ENCODE measurements at regions not wholly inside any gene's neighbourhood (a gene's known extent, or its start where the extent isn't known, plus 50 kb on each side); places are given as distances from the start of the nearest gene placed in this dataset.

DNA sequence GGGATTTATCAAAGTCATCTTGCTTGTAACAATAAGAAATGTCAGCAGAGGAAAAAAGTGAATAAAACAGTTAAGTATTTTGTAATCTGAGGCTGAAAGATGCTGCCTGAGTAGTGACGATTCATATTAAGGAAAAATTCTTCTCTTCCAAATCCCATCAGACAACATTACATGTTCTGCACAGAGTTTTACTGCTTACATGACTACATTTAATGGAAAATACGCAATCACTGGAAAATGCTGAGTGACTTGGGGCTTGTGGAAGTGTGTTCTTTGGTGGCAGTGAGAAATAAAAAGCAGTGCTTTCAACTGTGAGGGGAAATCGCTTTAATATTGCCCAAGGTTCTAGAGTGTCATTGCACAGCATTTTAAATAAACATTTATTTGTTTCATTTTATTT, 1025.2 kb upstream of the GOT2 start:
- Histone ChIP-seq H3K9ac (ENCODE audit: low read length) (no peak overlapping the region), H3K27me3 (ENCODE audit: control insufficient read depth, insufficient read depth, low read length) (no peaks in the 10 kb centered on the region), H3K27ac (ENCODE audit: low read length) (no peak overlapping the region), H3K4me1 (ENCODE audit: control insufficient read depth, low read depth, low read length) (no peaks in the 10 kb centered on the region), H3K4me3 (ENCODE audit: low read length) (no peak overlapping the region), H3K9me3 (ENCODE audit: control insufficient read depth, low read depth, low read length) (no peaks in the 10 kb centered on the region), H3K36me3 (ENCODE audit: control insufficient read depth, low read depth, low read length) (no peaks in the 10 kb centered on the region)

DNA sequence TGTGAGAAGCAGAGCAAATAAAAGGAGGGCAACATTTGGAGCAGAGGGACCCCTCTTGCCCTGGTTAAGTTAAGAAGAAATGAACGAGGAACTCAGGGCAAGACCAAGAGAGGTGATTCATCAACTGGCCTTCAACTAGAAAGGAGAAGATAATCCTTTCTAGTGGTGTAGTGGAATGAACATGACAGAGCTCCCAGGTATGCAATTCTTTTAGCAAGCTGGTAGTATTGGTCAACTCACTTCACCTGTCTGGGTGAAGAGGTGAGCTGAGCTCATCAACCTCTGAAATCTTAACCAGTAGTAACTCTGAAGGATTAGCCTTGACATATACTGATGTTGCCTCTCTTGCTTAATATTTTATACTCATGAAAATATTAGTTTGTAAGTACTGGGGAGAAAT, 1024.7 kb upstream of the GOT2 start:
- Histone ChIP-seq H3K4me1 (ENCODE audit: control insufficient read depth, low read depth, low read length) (no peaks in the 10 kb centered on the region), H3K9ac (ENCODE audit: low read length) (no peak overlapping the region), H3K4me3 (ENCODE audit: low read length) (no peak overlapping the region), H3K9me3 (ENCODE audit: control insufficient read depth, low read depth, low read length) (no peaks in the 10 kb centered on the region), H3K27me3 (ENCODE audit: control insufficient read depth, insufficient read depth, low read length) (no peaks in the 10 kb centered on the region), H3K36me3 (ENCODE audit: control insufficient read depth, low read depth, low read length) (no peaks in the 10 kb centered on the region), H3K27ac (ENCODE audit: low read length) (no peak overlapping the region)

DNA sequence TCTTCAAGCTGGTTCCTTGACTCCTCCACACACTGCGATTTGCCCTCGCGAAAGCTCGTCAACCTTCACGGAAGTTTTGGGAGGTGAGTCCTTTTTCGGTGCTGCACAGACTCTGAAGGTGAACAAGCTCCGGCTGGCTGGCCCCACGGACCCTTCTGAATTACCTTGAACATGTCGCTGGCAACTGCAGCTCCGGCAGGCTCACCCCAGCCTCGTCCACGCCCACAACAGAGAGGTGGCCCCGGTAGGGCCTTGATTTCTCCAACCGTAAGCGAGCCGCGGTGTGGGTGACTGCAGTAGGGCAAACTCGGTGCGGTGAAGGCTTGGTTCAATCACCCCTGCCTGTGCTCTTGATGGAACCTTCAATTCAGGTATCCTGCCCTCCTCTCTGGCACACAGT, 1020.7 kb upstream of the GOT2 start:
- H3K9me3 ChIP-seq (ENCODE audit: control insufficient read depth, low read depth, low read length) = no peaks in the 10 kb centered on the region
- H3K9ac ChIP-seq (ENCODE audit: low read length) = no peak overlapping the region
- no peaks in the 10 kb centered on the region for H3K4me1 ChIP-seq (ENCODE audit: control insufficient read depth, low read depth, low read length)
- H3K4me3 ChIP-seq (ENCODE audit: low read length) = no peak overlapping the region
- H3K27ac ChIP-seq (ENCODE audit: low read length) = no peak overlapping the region
- H3K27me3 ChIP-seq (ENCODE audit: control insufficient read depth, insufficient read depth, low read length) = no peaks in the 10 kb centered on the region
- no peaks in the 10 kb centered on the region for H3K36me3 ChIP-seq (ENCODE audit: control insufficient read depth, low read depth, low read length)

DNA sequence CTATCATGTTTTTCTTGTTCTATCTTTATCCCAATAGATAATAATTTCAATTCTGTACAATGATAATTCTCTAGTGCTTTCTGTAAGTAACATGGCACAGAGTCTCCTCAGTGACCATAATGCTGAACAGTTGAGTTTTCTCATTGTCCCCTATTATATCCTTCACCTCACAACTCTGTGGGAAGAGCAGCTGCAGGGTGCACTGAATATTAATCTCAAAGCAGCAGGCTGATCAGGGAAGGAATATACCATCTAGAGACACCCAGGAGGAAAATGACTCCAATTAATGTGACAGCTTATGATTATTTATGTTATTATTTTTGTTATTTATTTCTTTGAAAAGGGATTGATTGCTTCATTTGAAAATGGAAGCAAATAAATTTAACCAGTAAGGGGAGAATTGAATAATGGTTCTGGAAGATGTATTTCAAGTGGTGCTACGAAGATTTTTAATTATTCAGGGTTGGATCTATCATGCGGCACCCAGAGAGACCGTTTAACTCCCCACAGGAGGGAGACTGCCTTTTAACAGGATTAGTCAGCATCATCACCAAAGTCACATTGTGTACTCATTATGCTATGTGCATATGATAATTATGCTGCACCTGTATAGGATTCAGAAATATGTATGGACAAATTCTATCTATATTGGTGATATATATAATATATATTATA, 1015.7 kb upstream of the GOT2 start:
- no peaks in the 10 kb centered on the region for H3K27me3 ChIP-seq (ENCODE audit: control insufficient read depth, insufficient read depth, low read length)
- no peaks in the 10 kb centered on the region for H3K9me3 ChIP-seq (ENCODE audit: control insufficient read depth, low read depth, low read length)
- no peak overlapping the region for H3K4me3 ChIP-seq (ENCODE audit: low read length)
- no peak overlapping the region for H3K27ac ChIP-seq (ENCODE audit: low read length)
- no peaks in the 10 kb centered on the region for H3K4me1 ChIP-seq (ENCODE audit: control insufficient read depth, low read depth, low read length)
- H3K9ac ChIP-seq (ENCODE audit: low read length) = no peak overlapping the region
- H3K36me3 ChIP-seq (ENCODE audit: control insufficient read depth, low read depth, low read length) = no peaks in the 10 kb centered on the region

DNA sequence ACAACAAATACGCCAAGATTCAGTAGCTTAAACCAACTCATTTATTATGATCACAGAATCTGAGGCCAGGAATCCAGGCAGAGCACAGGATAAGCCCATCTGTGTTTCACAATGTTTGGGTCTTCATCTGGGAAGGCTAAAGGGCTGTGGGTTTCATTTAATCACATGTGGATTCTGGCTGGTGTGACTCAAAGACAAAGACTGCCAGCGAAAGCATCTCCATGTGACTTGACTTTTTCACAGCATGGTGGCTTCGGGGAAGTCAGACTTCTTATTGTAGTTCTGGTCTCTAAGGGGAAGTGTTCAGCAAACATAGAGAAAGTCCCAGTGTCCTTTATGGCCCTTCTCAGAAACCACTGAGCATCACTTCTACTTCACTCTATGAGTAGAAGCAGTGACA, 1014.4 kb upstream of the GOT2 start:
- Histone ChIP-seq H3K4me3 (ENCODE audit: low read length) (no peak overlapping the region), H3K9me3 (ENCODE audit: control insufficient read depth, low read depth, low read length) (no peaks in the 10 kb centered on the region), H3K36me3 (ENCODE audit: control insufficient read depth, low read depth, low read length) (no peaks in the 10 kb centered on the region), H3K27me3 (ENCODE audit: control insufficient read depth, insufficient read depth, low read length) (no peaks in the 10 kb centered on the region), H3K4me1 (ENCODE audit: control insufficient read depth, low read depth, low read length) (no peaks in the 10 kb centered on the region), H3K9ac (ENCODE audit: low read length) (no peak overlapping the region), H3K27ac (ENCODE audit: low read length) (no peak overlapping the region)

DNA sequence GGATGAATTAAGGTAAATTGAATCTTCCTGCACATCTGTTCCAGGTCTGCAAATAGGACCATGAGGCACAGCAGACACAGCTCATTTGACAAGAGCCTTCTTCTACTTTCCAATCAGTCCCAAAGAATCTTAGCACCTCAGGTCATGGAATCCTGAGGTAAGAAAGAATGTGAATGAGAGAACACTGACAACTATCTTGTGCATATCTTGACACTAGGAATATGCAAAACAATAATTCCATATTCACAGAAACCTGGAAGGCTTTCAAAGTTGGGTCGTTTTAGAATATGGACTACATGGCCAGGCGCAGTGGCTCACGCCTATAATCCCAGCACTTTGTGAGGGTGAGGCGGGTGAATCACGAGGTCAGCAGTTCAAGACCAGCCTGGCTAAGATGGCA, 1009.4 kb upstream of the GOT2 start:
- Histone ChIP-seq H3K36me3 (ENCODE audit: control insufficient read depth, low read depth, low read length) (no peaks in the 10 kb centered on the region), H3K4me1 (ENCODE audit: control insufficient read depth, low read depth, low read length) (no peaks in the 10 kb centered on the region), H3K4me3 (ENCODE audit: low read length) (no peak overlapping the region), H3K9me3 (ENCODE audit: control insufficient read depth, low read depth, low read length) (no peaks in the 10 kb centered on the region), H3K27me3 (ENCODE audit: control insufficient read depth, insufficient read depth, low read length) (no peaks in the 10 kb centered on the region), H3K27ac (ENCODE audit: low read length) (no peak overlapping the region), H3K9ac (ENCODE audit: low read length) (no peak overlapping the region)

DNA sequence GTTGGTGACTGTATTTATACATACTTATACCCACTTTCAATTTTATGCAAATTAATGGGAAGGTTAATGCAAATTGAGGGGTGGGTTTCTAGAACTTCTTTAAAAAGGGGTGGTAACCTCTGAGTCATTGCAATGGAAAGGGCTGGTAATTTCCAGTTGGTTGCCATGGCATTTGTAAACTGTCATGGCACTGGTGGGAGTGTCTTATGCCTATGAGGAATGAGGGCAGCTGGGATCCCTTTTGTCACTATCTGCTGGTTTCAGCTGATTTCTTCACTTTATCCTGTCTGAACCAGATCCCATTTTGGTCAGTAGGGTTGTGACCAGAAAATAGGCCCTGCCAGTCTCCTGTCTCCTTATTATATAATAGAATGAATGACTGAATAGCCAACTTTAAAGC, 1006.7 kb upstream of the GOT2 start:
- H3K9ac ChIP-seq (ENCODE audit: low read length) = no peak overlapping the region
- H3K9me3 ChIP-seq (ENCODE audit: control insufficient read depth, low read depth, low read length) = no peaks in the 10 kb centered on the region
- H3K4me1 ChIP-seq (ENCODE audit: control insufficient read depth, low read depth, low read length) = no peaks in the 10 kb centered on the region
- no peak overlapping the region for H3K27ac ChIP-seq (ENCODE audit: low read length)
- no peak overlapping the region for H3K4me3 ChIP-seq (ENCODE audit: low read length)
- no peaks in the 10 kb centered on the region for H3K27me3 ChIP-seq (ENCODE audit: control insufficient read depth, insufficient read depth, low read length)
- H3K36me3 ChIP-seq (ENCODE audit: control insufficient read depth, low read depth, low read length) = no peaks in the 10 kb centered on the region

DNA sequence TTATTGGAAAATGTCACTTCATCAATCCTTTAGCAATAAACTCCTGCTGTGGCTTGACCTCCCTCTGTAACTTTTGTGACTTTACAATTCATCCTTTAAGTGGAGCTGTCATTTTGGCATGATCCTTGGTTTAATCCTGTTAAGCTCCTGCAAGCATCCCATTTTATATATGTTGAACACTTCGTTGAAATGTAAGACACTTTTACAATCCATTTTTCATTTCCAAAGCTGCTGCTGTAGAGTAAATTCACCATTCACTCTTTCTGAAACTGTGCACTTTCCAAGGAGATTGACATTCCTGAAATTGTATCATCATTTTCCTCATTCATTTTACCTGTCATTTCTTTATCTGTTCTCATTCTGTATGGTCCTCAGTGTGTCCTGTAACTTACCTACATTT, 1003.2 kb upstream of the GOT2 start:
- H3K27ac ChIP-seq (ENCODE audit: low read length) = no peak overlapping the region
- H3K9me3 ChIP-seq (ENCODE audit: control insufficient read depth, low read depth, low read length) = no peaks in the 10 kb centered on the region
- no peak overlapping the region for H3K4me3 ChIP-seq (ENCODE audit: low read length)
- H3K4me1 ChIP-seq (ENCODE audit: control insufficient read depth, low read depth, low read length) = no peaks in the 10 kb centered on the region
- H3K9ac ChIP-seq (ENCODE audit: low read length) = no peak overlapping the region
- H3K27me3 ChIP-seq (ENCODE audit: control insufficient read depth, insufficient read depth, low read length) = no peaks in the 10 kb centered on the region
- no peaks in the 10 kb centered on the region for H3K36me3 ChIP-seq (ENCODE audit: control insufficient read depth, low read depth, low read length)

DNA sequence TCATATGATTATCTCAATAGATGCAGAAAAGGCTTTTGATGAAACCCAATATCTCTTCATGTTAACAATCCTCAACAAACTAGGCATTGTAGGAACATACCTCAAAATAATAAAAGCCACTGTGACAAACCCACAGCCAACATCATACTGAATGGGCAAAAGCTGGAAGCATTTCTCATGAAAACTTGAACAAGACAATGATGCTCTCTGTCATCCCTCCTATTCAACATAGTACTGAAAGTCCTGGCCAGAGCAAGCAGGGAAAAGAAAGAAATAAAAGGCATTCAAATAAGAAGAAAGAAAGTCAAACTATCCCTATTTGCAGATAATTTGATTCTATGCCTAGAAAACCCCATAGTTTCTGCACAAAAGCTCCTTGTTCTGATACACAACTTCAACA, 999.2 kb upstream of the GOT2 start:
- Histone ChIP-seq H3K27me3 (ENCODE audit: control insufficient read depth, insufficient read depth, low read length) (no peaks in the 10 kb centered on the region), H3K27ac (ENCODE audit: low read length) (no peak overlapping the region), H3K36me3 (ENCODE audit: control insufficient read depth, low read depth, low read length) (no peaks in the 10 kb centered on the region), H3K4me1 (ENCODE audit: control insufficient read depth, low read depth, low read length) (no peaks in the 10 kb centered on the region), H3K9ac (ENCODE audit: low read length) (no peak overlapping the region), H3K4me3 (ENCODE audit: low read length) (no peak overlapping the region), H3K9me3 (ENCODE audit: control insufficient read depth, low read depth, low read length) (no peaks in the 10 kb centered on the region)

DNA sequence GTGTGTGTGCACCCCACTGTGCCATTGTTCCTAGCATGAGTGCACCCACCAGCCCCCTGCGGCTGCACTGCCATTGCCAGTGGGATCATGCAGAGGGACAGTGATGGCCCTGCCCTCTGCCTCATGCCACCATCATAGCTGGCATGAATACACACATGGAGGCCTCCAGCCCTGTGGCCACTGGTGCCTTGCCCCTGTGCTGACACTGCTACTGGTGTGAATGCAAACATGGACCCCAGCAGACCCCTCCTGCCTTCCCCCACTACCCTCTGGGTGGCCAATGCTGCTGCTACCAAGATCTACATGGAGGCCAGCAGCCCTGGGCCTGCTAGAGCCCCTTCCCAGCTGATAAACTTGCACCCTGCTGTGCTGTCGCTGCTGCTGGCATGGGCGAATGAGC, 995.5 kb upstream of the GOT2 start:
- no peaks in the 10 kb centered on the region for H3K9me3 ChIP-seq (ENCODE audit: control insufficient read depth, low read depth, low read length)
- H3K9ac ChIP-seq (ENCODE audit: low read length) = no peak overlapping the region
- H3K4me3 ChIP-seq (ENCODE audit: low read length) = no peak overlapping the region
- H3K27me3 ChIP-seq (ENCODE audit: control insufficient read depth, insufficient read depth, low read length) = no peaks in the 10 kb centered on the region
- H3K27ac ChIP-seq (ENCODE audit: low read length) = no peak overlapping the region
- H3K36me3 ChIP-seq (ENCODE audit: control insufficient read depth, low read depth, low read length) = no peaks in the 10 kb centered on the region
- H3K4me1 ChIP-seq (ENCODE audit: control insufficient read depth, low read depth, low read length) = no peaks in the 10 kb centered on the region

DNA sequence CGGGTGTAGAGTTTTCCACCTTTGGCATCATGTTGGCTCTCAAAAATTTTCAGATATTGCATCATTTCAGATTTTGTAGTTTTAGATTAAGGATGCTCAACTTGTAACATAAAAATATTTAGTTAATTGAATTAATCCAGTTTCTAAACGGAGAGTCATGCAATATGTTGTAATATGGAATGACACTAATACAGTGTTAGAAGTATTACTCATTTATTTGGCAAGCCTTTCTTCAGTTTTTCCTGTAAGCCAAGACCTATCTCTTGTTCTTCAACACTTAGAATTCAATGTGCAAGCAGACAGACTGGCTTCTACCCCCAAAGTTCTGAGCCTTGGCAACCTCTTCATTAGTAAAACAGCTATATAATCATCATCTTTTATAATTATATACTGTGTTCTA, 985.0 kb upstream of the GOT2 start:
- Histone ChIP-seq H3K27me3 (ENCODE audit: control insufficient read depth, insufficient read depth, low read length) (no peaks in the 10 kb centered on the region), H3K4me3 (ENCODE audit: low read length) (no peak overlapping the region), H3K4me1 (ENCODE audit: control insufficient read depth, low read depth, low read length) (no peaks in the 10 kb centered on the region), H3K27ac (ENCODE audit: low read length) (no peak overlapping the region), H3K36me3 (ENCODE audit: control insufficient read depth, low read depth, low read length) (no peaks in the 10 kb centered on the region), H3K9ac (ENCODE audit: low read length) (no peak overlapping the region), H3K9me3 (ENCODE audit: control insufficient read depth, low read depth, low read length) (no peaks in the 10 kb centered on the region)

DNA sequence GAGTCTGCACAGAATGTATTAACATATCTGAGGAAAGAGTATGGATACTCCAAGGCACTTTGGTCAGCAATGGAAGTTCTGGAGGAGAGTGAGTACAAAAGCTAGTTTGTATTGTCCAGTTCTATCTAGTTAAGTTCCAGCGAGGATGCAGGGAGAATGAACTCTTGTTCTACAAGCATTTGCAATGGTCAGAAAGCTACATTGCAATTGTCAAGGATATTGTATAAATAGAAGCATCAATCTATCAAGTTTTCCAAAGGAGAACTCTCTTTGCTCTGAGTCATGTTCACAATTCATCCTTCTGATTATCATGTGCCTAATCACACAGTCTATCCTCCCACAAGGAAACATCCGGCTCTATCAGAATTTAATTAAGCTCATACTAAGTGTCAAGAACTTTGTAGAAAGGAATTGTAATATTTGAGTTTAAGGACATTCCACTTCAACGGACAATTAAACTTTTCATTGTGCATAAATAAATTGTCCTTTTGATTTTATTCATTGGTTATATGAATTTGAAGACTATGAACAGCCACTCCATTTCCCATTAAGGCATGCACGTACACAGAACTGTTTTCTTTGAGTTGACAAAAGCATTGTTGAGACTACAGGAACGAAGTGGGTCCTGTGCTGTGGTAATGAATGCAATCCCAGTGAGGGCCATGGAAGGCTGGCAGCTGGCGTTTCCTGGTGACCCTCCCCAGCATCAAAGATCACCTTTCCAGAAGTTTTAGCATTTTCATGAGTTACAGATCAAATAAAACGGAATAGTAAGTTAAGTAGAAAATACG, 973.5 kb upstream of the GOT2 start:
- no peaks in the 10 kb centered on the region for H3K4me1 ChIP-seq (ENCODE audit: control insufficient read depth, low read depth, low read length)
- no peak overlapping the region for H3K4me3 ChIP-seq (ENCODE audit: low read length)
- no peak overlapping the region for H3K27ac ChIP-seq (ENCODE audit: low read length)
- no peaks in the 10 kb centered on the region for H3K9me3 ChIP-seq (ENCODE audit: control insufficient read depth, low read depth, low read length)
- no peaks in the 10 kb centered on the region for H3K36me3 ChIP-seq (ENCODE audit: control insufficient read depth, low read depth, low read length)
- no peak overlapping the region for H3K9ac ChIP-seq (ENCODE audit: low read length)
- H3K27me3 ChIP-seq (ENCODE audit: control insufficient read depth, insufficient read depth, low read length) = no peaks in the 10 kb centered on the region

Data from iPS-18a (cell line).